BE2C (cell line): ENCODE measurements at regions not wholly inside any gene's neighbourhood (a gene's known extent, or its start where the extent isn't known, plus 50 kb on each side); places are given as distances from the start of the nearest gene placed in this dataset.

Experiments
- DNase-seq: peaks from one replicate; pipeline ENCODE4 v3.0.0-alpha.2; 2020
- H3K27me3 ChIP-seq: fragments of 250-450 bp; sonication (Bioruptor Pico); 2 replicates; pipeline ENCODE4 v1.5.1; 2020; ENCODE audit warnings: mild to moderate bottlenecking
- H3K36me3 ChIP-seq: fragments of 250-450 bp; sonication (Bioruptor Pico); 2 replicates; pipeline ENCODE4 v1.5.1; 2020; ENCODE audit warnings: mild to moderate bottlenecking
- H3K4me1 ChIP-seq: fragments of 250-450 bp; sonication (Bioruptor Pico); 2 replicates; pipeline ENCODE4 v1.5.1; 2020
- H3K4me3 ChIP-seq: 2 replicates; pipeline ENCODE4 v1.5.1; 2011; ENCODE audit warnings: low read depth, low read length
- H3K9me3 ChIP-seq: fragments of 250-450 bp; sonication (Bioruptor Pico); 2 replicates; pipeline ENCODE4 v1.5.1; 2020
- TF ChIP-seq, protein P1 (sequence below): IDR thresholded peaks from 2 replicates; pipeline ENCODE4 v1.5.1; 2012; ENCODE audit warnings: mild to moderate bottlenecking, low read depth, low read length

DNA sequence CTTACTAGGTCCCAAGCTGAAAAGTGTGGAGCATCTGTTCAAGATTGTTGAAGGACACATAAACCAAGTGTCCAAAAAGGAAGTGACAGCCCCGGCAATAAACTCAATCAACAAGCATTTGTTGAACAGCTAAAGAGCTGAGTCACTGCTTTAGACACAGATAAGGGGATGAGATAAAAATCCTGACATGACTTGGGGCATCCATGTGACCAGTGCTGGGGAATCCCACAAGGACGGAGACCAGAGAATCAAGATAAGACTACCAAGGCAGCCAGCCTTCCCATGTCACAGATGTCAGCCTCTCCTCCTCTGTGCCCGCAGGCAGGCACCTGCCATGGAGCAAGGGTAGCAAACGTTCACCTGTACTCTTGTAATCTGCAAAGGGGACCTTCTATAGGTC lies 118.6 kb upstream of the KAZN start:
- Histone ChIP-seq H3K27me3 (no peaks in the 10 kb centered on the region), H3K4me3 (no peak overlapping the region), H3K4me1 (no peaks in the 10 kb centered on the region), H3K9me3 (no peaks in the 10 kb centered on the region), H3K36me3 (no peaks in the 10 kb centered on the region)
- TF ChIP-seq, protein P1, sequence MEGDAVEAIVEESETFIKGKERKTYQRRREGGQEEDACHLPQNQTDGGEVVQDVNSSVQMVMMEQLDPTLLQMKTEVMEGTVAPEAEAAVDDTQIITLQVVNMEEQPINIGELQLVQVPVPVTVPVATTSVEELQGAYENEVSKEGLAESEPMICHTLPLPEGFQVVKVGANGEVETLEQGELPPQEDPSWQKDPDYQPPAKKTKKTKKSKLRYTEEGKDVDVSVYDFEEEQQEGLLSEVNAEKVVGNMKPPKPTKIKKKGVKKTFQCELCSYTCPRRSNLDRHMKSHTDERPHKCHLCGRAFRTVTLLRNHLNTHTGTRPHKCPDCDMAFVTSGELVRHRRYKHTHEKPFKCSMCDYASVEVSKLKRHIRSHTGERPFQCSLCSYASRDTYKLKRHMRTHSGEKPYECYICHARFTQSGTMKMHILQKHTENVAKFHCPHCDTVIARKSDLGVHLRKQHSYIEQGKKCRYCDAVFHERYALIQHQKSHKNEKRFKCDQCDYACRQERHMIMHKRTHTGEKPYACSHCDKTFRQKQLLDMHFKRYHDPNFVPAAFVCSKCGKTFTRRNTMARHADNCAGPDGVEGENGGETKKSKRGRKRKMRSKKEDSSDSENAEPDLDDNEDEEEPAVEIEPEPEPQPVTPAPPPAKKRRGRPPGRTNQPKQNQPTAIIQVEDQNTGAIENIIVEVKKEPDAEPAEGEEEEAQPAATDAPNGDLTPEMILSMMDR: no peak
- DNase-seq: no peak

- H3K4me1 ChIP-seq: no peaks in the 10 kb centered on the region
- H3K27me3 ChIP-seq: no peaks in the 10 kb centered on the region
- TF ChIP-seq, protein P1: no peak
- no peaks in the 10 kb centered on the region for H3K36me3 ChIP-seq
- no peak overlapping the region for H3K4me3 ChIP-seq
- no peak for DNase-seq
- no peaks in the 10 kb centered on the region for H3K9me3 ChIP-seq
Measured at GRCh38 chr1:14482784-14483450, 115.6 kb upstream of the KAZN start.

- TF ChIP-seq, protein P1: no peak
- no peaks in the 10 kb centered on the region for H3K9me3 ChIP-seq
- no peak for DNase-seq
- no peak overlapping the region for H3K4me3 ChIP-seq
- H3K27me3 ChIP-seq: no peaks in the 10 kb centered on the region
- H3K36me3 ChIP-seq: no peaks in the 10 kb centered on the region
- H3K4me1 ChIP-seq: no peaks in the 10 kb centered on the region
Measured at GRCh38 chr1:14485285-14485684, 113.2 kb upstream of the KAZN start.

- no peak for DNase-seq
- TF ChIP-seq, protein P1: no peak
- H3K4me1 ChIP-seq: no peaks in the 10 kb centered on the region
- no peaks in the 10 kb centered on the region for H3K36me3 ChIP-seq
- no peak overlapping the region for H3K4me3 ChIP-seq
- no peaks in the 10 kb centered on the region for H3K27me3 ChIP-seq
- no peaks in the 10 kb centered on the region for H3K9me3 ChIP-seq
Measured at GRCh38 chr1:14486401-14487201, 111.9 kb upstream of the KAZN start.

GRCh38 chr1:14487671-14488070 lies 110.8 kb upstream of the KAZN start:
- H3K4me3 ChIP-seq: no peak overlapping the region
- TF ChIP-seq, protein P1: no peak
- no peak for DNase-seq
- no peaks in the 10 kb centered on the region for H3K36me3 ChIP-seq
- no peaks in the 10 kb centered on the region for H3K4me1 ChIP-seq
- no peaks in the 10 kb centered on the region for H3K9me3 ChIP-seq
- H3K27me3 ChIP-seq: no peaks in the 10 kb centered on the region

- TF ChIP-seq, protein P1: no peak
- Histone ChIP-seq H3K27me3 (no peaks in the 10 kb centered on the region), H3K4me1 (no peaks in the 10 kb centered on the region), H3K36me3 (no peaks in the 10 kb centered on the region), H3K9me3 (no peaks in the 10 kb centered on the region), H3K4me3 (no peak overlapping the region)
- DNase-seq: no peak
Measured at GRCh38 chr1:14494911-14495310, 103.6 kb upstream of the KAZN start.
